Erythroblast (primary cell): ENCODE measurements at regions not wholly inside any gene's neighbourhood (a gene's known extent, or its start where the extent isn't known, plus 50 kb on each side); places are given as distances from the start of the nearest gene placed in this dataset.
A peak's percentile ranks its signal among the peaks of the same experiment; 100 is the strongest.
"Not testable (repeated sequence)": the region's sequence is repeated elsewhere in the genome, so short reads cannot be mapped to it uniquely, and the experiment has no call there.

Experiments used
- DNase-seq, 2 experiments: peaks; one replicate each; lab custom pipeline; 2025; lab: John Stamatoyannopoulos, UW
- GATA1 ChIP-seq: IDR thresholded peaks from 2 replicates; pipeline ENCODE4 v1.6.1; 2011; ENCODE audit warnings: low read depth, mild to moderate bottlenecking, control low read depth, low read length, moderate library complexity
- POLR2A ChIP-seq: IDR thresholded peaks from 2 replicates; pipeline ENCODE4 v1.6.1; 2011; ENCODE audit warnings: mild to moderate bottlenecking, low read length

DNA sequence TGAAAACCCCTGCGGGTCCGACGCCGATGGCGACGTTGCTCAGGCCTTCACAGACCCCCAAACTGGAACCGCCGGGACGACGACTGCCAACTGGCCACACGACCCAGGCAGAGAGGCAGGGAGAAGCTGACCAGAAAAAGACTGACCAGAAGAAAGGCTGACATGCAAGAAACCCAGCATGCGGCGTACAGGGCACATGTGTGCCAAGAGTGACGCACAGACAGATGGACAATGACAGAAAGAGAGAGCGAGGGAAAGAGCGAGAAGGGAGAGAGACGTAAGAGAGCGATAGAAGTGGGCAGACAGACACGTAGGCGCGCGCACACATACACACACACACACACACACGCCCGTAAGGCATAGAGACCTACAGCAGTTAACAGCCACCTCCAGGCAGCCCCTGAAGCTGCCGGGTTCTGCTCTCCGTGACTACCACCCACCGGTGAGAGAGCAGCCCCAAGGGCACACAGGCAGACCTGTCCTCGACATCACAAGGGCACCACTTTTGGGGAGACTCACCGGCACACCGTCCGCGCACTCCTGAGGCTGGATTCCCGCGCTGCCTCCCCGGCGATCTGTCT is 67.2 kb upstream of the ZNF527 start:
- no peak for DNase-seq
- TF ChIP-seq POLR2A (no peak), GATA1 (no peak)

DNA sequence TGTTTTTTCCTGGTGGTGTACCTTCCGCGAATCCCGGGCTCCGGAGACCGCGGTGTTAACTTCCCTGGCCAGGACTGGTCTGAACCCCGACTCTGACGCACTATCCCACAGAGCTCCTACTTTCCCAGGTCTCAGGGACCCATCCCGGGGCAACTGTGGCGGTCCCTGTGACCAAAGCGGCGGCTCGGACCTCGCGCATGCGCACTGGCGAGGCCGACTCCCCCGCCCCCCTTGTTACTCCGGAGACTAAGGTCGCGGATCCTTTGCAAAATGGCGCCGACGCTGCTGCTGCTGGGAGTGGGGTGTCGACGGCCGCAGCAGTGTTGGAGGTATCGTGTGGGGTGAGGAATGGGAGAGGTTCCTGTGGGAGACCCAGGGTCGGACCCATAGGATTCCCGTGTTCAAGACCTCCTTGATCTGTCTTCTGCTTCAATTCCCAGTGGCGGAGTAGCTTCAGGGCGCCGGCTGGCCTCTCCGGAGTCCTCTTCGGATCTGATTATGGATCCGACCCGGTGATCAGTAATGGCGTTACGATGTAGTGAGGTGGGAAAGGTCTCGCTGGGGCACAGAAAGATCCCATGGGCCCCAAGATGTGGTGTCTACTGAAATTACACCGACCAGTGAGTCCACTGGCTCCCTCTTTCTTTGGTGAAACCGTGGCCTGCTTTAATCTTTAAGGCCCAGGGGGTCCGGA is 66.6 kb upstream of the ZNF527 start:
- DNase-seq, result no peak

DNA sequence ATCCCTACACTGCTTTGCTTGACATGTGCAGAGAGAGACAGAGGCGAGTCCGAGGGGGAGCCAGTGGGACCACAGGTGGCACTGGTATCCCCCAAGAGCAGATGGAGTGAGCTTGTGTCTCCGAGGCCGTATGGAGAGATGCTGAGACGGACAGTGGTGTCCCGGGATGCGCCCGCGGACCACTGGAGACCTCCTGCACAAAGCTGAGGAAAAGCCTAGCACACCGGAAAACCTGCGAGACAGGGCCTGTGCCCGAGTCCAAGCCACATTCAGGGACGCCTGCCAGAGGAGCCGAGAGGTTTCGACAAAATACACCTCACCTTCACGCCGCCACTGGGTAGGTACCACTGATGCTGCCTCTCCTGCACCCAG is 66.0 kb upstream of the ZNF527 start:
- no peak for TF ChIP-seq POLR2A
- TF ChIP-seq GATA1, result no peak
- DNase-seq, result no peak

More for the DNA sequence above, 66.6 kb upstream of the ZNF527 start:
- no peak for TF ChIP-seq POLR2A
- no peak for TF ChIP-seq GATA1

DNA sequence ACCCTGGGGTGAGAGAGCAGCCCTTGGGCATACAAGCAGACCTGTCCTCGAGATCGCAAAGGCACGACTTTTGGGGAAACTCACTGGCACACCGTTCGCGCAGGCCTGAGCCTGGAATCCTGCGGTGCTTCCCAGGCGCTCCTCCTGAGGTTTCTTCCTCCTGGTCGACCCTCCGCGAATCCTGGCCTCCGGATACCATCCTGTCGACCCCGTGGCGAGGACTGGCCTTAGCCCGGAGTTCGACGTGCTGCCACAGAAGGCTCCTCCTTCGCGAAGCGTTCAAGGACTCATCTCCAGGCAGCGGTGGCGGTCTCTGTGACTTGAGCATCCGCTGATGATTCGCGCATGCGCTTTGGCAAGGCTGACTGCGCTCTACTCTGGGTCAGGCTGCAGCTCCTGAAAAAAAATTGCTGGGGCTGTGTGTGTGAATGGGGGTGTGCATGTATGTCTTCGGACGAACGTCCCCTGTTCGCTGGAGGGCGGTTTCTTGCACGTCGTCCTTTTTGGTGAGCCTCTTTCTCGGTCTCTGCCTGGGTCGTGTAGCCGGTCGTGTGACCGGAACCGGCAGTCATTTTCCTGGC is 64.4 kb upstream of the ZNF527 start:
- DNase-seq, result no peak
- no peak for TF ChIP-seq GATA1
- no peak for TF ChIP-seq POLR2A

DNA sequence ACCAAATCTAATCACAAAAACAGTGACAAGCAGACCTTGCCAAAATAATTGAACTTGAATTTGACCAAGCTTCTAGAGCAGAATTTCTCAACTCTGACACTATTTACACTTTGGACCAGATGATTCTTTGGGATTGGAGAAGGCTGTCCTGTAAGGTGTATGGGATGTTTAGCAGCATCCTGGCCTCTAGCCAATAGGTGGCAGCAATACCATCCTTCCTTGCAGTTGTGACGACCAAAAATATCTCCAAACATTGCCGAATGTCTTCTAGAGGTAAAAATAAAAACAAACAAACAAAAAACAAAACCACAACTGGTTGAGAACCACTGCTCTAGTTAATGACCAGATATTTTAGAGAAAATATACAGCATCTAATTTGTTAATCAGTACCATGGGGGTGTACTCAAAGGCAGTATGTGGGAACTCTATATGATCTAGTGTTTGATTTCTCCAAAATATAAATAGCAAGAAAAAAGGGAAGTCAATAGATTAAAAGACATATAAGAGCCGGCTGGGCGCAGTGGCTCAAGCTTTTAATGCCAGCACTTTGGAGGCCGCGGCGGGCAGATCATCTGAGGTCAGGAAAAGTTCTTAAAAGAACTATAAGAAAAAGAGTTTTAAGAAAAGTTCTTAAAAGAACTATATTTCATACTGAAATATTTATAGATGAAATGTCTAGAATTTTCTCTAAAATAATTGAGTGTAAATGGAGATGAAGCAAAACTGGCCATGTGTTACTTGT is 60.9 kb upstream of the ZNF527 start:
- no peak for DNase-seq
- TF ChIP-seq POLR2A (no peak), GATA1 (no peak)

DNA sequence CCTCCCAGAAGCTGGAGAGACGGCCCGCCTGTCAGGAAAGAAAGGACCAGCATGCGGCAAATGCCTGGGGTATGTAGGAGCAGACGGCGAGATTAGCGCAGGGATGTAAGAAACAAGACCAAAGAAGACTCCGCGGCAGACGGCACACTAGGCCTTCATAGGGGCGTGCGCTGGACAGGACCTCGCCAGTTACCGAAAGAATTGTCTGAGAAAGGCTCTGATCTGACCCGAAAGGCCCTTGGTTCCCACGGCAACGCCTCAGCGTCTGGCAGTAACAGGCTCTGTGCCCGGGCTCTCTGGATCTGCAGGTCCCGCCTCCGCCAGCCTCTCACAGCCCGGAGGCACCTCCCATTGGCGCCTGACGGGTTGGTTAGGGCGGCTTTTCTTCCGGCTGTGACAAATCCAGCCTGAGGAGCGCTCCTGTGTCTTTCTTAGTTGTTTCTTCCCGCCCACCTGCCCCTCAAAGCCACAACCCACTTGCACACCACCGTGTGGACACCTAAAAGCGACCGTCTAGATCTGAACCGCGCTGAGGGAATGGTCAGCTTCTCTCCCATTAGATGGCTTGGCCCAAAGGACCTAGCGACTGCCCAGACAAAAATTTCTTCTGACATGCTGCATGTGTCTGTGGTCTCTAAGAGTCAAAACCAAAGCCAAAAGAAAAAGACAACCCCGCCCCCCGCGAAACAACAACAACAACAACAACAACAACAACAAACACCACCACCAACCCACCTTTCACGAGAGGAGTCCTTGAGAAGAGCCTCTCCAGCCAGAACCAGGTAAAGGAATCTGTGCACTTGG is 58.2 kb upstream of the ZNF527 start:
- DNase-seq, result peak; percentile 41 to 57

DNA sequence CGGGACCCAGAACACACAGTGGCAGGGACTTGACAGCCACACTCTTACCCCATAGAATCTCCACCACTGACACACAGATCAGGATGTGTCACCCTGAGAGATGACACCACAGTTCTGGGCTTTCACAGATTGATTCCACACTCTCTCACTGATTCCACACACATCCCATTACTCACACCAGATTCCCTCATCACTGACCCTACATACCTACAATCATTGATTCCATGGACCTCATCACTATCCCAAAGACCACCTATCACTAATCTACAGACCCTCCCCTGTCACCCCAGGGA is 57.6 kb upstream of the ZNF527 start:
- no peak for TF ChIP-seq GATA1
- no peak for TF ChIP-seq POLR2A

DNA sequence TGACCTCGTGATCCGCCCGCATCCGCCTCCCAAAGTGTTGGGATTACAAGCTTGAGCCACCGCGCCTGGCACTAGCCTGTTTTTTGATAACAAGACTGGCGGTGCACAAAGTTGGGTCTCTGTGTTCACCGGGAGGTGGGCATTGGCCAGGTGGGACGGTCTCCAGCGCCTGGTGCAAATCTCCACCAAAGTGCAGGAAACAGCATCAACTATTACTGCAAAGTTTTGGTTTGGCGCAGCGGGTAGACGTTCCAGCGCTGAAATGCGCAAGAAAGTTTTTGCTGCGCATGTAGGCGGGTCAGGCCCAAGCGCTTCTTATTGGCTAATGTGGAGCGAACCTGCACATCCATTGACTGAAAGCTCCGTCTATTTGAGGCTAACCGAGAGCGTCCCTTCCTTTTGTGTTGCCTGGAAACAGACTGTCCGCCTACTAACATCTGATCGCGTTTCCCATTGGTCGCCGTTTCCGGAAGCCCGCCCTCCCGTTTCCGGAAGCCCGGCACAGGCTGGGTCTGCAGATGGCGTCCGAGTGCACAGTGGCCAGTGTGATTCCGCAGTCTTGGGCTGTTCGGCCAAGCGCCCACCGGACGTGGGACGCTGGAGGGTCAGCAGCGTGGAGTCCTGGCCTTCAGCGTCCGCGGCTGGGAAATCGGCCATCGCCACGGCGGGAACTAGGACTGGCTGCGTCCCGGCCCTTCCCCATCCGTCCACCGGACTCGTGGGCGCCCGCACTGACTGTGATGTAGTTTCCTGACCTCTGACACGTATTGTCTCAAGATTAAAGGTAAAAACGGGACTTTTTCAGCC is 53.3 kb upstream of the ZNF527 start:
- no peak for TF ChIP-seq GATA1
- peak; percentile 82 for TF ChIP-seq POLR2A
- DNase-seq, result peak; percentile 96 to 98

More for the DNA sequence above, 57.6 kb upstream of the ZNF527 start:
- DNase-seq, result no peak

DNA sequence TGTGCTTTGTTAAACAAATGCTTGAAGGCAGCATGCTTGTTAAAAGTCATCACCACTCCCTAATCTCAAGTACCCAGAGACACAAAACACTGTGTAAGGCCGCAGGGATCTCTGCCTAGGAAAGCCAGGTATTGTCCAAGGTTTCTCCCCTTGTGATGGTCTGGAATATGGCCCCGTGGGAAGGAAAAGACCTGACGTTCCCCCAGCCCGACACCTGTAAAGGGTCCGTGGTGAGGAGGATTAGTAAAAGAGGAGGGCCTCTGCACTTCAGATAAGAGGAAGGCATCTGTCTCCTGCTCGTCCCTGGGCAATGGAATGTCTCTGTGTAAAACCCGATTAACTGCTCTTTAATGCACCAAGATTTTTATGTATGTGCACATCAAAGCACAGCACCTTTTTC is 49.9 kb upstream of the ZNF527 start:
- not testable (repeated sequence) for DNase-seq
